Cardiac fibroblast (primary cell): ENCODE measurements at regions not wholly inside any gene's neighbourhood (a gene's known extent, or its start where the extent isn't known, plus 50 kb on each side); places are given as distances from the start of the nearest gene placed in this dataset.

Experiments used
- DNase-seq, 2 donors: peaks; one replicate each; pipeline versions ENCODE4 v3.0.0 to v3.0.0-alpha.2; 2010; ENCODE audit warnings: low read depth in 2 of 2
- H3K4me3 ChIP-seq, 2 donors: replicated peaks in 1 of 2; 1 replicate in 1 of 2; 2 replicates in 1 of 2; pipeline ENCODE4 v1.5.1; 2011; ENCODE audit warnings: low read depth in 2 of 2, low read length in 2 of 2, mild to moderate bottlenecking in 2 of 2, moderate library complexity in 1 of 2
- CTCF ChIP-seq: IDR thresholded peaks from one replicate; pipeline ENCODE4 v1.5.1; 2011; ENCODE audit warnings: low read depth, mild to moderate bottlenecking, low read length, inconsistent platforms

- no peak for DNase-seq
- H3K4me3 ChIP-seq: no peak overlapping the region
- no peak for TF ChIP-seq CTCF
Observed at GRCh38 chr7:89757910-89758309, 396.4 kb upstream of the STEAP1 start.

DNA sequence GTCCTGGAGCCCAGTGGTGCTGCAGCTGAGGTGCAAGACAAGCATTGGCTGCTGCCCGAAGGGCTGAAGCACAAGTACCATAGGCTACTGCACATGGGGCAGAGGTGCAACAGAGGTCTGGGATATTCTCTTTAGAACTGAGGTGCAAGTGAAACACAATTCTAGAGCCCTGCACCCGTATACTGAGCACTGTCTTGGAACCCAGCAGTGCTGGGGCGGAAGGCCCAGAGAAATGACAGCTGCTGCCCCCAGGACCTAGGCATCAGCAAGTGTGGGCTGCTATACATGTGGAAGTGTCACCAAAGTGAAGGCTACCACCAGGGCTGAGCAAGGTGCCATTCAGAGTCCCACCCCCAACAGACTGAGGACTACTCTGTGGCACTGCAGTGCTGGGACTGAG, 393.6 kb upstream of the STEAP1 start:
- DNase-seq: no peak
- H3K4me3 ChIP-seq: no peak overlapping the region
- no peak for TF ChIP-seq CTCF

DNA sequence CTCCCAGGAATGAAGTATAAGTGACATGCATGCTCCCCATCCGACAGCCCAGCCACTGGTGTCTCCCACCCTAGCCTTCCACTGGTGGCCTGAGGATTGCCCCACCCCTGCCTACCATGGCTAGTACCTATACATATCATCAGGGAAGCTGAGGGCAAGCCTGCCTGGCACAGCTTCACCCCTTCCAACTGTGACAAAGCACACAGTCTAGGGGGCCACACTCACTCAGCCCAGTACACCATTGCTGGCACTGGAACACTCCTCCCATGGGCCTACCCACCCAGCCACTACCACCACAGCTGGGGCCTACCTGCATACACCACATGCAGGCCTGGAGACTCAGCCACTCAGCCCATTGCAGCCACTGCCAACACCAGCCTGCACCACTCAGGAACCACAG, 393.1 kb upstream of the STEAP1 start:
- no peak for DNase-seq
- no peak overlapping the region for H3K4me3 ChIP-seq
- TF ChIP-seq CTCF: no peak

DNA sequence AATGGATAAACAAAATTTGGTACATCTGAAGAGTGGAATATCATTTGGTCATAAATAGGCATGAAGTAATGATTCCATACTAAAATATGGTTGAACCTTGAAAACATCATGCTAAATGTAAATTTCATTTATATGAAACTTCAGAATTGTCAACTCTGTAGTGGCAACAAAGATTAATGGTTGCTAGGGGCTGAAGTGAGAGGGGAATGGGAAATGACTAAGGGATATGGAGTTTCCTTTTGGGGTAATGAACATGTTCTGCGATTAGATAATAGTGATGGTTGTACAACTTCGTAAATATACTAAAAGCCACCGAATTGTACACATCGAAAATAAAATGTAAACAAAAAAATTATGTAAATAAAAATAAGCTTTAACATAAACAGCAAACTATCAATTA, 384.1 kb upstream of the STEAP1 start:
- H3K4me3 ChIP-seq: no peak overlapping the region
- no peak for TF ChIP-seq CTCF

GRCh38 chr7:89771003-89771636, 383.1 kb upstream of the STEAP1 start:
- peak in 1 of 2 donors; percentile 0 for DNase-seq
- H3K4me3 ChIP-seq: no peak overlapping the region
- TF ChIP-seq CTCF: no peak

More for the DNA sequence above, 384.1 kb upstream of the STEAP1 start:
- DNase-seq: no peak

DNA sequence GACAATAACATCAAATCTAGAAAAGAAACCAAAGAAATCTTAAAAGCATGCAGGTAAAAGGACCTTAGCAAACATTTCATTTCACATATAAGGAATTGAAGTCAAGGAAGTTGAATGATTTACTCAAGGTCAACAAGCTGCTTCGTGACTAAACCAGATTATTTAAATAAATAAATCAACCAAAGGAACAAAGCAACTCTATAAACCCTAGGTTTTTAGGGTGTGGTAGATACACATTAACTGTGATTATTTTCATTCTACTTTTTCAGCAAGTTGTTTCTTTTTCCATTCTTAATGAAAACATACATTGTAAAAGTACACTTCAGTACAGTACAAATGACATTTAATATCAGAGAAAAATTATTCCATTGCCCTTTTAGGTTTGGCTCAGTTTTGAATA, 382.0 kb upstream of the STEAP1 start:
- H3K4me3 ChIP-seq: no peak overlapping the region
- DNase-seq: no peak
- TF ChIP-seq CTCF: no peak

DNA sequence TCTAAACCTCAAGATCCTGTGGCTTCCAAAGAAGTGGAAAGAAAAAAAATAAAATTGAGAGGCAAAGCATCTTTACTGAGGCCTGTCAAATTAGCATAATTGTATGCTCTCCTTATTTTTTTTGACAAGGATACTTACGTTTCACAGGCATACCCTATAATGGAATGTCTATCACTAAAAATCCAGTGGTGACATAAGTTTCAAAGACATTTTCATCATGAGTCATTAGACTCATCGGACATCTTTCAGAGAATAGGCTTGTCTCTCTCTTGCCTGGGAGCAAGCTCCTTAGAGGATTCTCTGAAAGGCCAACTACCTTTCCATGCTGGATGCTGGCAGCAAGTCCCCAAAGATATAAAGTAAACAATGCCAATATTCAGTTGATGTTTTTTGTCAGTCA, 380.7 kb upstream of the STEAP1 start:
- no peak overlapping the region for H3K4me3 ChIP-seq
- no peak for TF ChIP-seq CTCF
- no peak for DNase-seq
